Stimulated activated CD4-positive, alpha-beta T cell treated with anti-CD3 and anti-CD28 coated beads, TNF-alpha, amount 100 ng/mL, for 4 hours (primary cell): ENCODE measurements at regions not wholly inside any gene's neighbourhood (a gene's known extent, or its start where the extent isn't known, plus 50 kb on each side); places are given as distances from the start of the nearest gene placed in this dataset.

ENCODE experiments used
- DNase-seq, 3 experiments: peaks; one replicate each; pipeline ENCODE4 v3.0.0-alpha.2; 2020; ENCODE audit warnings: low read depth in 3 of 3

- no peak for DNase-seq
Measured at GRCh38 chr5:54717870-54718269, 200.3 kb downstream of the SNX18 start.

DNA sequence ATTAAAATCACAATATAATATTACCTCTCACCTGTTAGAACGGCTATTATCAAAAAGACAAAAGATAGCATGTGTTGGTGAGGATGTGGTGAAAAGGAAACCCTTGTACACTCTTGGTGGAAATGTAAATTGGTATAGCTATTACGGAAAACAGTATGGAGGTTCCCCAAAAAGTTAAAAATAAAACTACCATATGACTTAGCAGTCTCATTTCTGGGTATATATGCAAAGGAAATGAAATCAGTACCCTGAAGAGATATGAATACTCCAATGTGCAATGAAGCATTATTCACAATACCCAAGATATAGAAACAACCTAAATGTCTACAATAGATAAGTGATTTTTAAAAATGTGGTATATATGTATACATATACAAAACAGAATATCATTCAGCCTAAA, 199.9 kb downstream of the SNX18 start:
- DNase-seq: no peak

DNA sequence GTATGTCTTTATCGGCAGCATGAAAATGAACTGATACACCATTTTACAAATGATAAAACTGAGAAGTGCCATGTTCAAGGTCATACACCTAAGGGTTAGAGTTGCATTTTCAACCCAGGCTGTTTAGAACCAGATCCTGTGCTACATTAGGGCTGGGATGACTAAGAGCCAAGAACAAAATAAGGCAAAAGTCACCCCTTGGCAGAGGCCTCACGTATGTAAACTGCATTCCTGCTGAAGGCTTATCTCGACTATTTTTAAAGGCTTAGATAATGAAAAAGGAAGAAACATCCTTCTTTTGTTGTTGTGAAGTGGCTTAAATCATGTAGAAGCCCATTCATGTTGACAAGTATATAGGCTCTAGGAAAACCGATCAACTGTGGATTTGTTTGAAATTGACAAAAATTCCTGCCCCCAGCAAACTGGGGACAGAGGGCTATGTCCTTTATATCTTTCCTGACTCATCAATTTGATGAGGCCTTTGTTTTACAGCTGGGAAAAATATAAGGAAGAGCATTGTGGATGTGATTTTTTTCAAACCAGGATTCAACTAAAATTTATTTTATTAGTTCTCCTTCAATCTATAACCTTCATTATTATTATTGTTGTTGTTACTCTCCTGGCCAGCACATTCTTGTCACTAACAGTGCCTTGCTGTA, 196.5 kb downstream of the SNX18 start:
- DNase-seq: no peak

- no peak for DNase-seq
Measured at GRCh38 chr5:54709096-54709495, 191.5 kb downstream of the SNX18 start.

DNA sequence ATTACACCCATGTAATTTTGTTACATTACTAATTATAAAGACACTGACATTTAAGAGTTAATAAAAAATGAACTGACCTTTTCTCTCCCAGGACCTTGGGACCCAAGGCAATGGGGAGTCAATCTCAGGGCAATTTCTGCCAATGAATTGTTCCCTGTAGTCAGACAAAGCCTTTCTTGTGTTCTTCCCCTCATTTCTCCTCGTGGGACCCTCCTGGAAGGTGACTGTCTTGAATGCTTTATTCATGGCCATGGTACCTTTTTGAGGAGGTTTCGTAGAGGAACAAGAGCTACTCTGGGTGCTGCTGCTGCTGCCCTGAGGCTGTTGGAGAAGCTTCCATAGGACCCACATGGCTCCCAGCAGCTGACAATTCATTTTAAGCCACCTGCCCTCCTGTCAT, 190.3 kb downstream of the SNX18 start:
- no peak for DNase-seq

DNA sequence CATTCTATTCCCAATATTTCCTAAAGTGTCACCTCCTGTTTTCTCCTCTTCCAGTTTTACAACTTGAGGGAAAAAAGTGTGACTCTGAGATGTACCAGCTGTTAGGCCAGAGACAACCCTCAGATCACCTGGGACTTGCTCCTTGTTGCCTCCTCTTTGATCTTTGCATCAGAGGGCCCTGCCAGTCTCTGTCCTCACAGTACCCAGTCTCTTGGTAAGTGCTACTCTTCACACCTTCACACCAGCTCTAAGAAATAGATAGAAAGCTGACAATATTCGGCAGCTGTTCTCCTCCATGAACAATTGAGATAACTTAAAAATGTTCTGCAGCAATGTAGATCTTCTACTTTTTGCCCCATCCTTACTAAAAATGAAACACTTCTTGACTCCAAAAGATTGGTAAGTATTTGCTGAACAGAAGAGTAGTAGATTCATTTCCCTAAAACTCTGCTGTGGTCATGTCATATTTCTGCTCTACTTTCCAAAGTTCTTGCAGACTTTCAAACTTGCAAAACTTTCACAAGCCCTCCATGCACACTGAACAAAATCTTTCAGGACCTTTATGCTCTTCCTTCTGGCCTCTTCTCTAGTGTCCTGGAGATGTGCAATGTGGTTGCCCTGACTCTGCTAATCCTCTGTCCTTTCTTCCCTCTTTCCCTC, 188.6 kb downstream of the SNX18 start:
- DNase-seq: no peak

DNA sequence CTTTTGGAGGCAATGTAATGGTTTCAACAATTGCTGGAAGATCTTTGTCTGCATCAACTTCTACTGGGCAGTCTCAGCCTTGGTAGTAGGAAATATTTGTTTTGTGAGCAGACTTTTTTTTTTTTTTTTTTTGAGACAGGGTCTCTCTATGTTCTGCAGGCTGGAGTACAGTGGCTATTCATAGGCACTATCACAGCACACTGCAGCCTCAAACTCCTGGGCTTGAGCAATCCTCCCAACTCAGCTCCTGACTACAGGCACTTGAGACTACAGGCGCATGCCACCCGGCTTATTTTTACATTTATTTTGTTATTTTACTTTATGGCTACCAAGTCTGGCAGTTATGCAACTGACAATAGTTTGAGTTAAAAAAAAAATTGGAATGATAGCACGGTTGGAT, 187.3 kb downstream of the SNX18 start:
- DNase-seq: no peak

DNA sequence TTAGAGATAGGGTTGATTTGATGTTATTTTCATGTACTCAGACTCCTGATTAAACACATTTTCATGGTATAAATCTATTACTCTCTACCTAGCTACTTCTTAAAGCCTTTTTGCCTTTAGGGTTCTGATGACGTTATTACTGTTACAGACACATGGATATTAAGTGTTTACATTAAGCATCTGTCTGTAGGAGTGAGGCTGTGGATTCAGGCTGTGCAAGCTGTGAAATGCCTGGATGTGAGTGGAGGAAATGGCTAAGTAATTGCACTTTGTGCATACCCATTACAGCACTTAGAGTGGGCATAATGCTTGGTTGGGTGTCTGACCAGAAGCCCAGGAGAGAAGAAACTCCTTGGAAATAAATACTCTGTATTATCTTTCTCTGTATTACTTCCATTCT, 186.8 kb downstream of the SNX18 start:
- DNase-seq: no peak

GRCh38 chr5:54703565-54704255, 186.2 kb downstream of the SNX18 start:
- DNase-seq: no peak

DNA sequence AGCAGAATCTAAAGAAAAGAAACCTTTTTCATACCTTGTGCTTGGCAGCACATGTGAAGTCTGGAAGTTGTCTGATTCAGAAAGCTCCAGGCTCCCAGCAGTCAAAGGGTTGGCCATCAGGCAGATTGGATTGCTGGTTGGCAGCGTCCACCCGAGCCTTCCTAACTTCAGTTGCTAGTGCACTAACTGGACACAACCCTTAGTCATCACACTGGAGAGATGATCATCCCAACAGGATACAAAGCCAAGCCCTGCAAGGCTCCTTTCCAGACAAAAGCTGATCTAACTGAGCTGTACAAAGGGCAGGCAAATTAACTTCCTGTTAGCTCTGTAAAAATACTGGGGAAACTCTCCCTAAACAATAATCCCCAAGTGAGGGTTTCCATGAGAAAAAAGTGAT, 185.6 kb downstream of the SNX18 start:
- no peak for DNase-seq

- DNase-seq: no peak
Measured at GRCh38 chr5:54702470-54702869, 184.9 kb downstream of the SNX18 start.

- DNase-seq: no peak
Measured at GRCh38 chr5:54700986-54701578, 183.5 kb downstream of the SNX18 start.

GRCh38 chr5:54696931-54697330, 179.4 kb downstream of the SNX18 start:
- DNase-seq: no peak

DNA sequence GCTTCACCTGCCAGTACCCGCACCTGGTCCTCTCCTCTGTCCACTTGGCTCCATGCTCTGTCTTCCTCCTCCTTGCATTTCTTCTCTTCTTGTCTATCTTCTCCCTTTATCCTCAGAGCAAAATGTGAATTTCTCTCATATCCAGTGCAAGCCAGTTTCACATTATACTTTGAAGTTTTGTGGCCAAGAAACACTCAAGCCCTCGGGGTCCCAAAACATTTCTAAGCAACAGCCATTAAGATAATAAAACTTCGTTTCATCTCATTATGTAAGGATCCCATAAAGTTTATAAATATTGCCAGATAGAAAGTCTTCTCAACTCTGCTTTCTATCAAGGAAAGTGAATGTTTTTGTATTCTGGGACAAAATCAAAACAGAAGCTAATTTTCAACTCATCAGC, 178.8 kb downstream of the SNX18 start:
- DNase-seq: no peak

GRCh38 chr5:54695198-54695966, 177.8 kb downstream of the SNX18 start:
- DNase-seq: no peak

DNA sequence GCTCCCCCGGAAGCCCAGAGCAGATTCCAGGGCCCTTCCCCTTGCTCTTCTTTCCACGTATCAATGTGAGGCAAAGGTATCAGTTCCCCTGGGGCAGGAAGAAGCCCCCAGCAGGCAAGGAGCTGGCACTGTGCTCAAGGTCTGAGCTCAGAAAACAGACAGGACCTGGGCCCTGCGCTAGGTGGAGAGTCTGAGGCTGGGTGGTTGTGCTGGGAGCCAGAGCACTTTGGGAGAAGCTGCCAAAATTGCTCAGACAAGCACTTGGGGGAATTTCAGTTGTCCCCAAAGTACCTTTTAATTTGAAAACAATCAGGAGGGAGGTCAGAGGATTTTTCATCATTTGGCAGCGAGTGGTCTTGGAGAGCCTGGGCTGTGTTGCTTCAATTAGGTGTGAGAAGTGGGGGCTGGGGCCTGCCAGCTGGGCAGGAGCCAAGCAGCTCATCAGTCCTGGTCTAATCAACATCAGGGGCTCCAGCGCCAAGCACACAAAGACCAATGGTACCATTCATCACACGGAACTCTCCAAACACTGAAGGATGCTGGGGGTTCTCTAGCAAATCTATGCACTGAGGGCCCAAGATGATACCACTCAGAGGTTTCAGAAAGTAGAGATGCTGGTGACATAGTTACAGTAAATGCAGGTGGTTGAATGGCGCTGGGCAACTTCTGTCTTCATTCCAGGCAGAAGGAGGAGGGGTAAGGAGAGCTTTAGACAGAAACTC, 176.5 kb downstream of the SNX18 start:
- DNase-seq: no peak

DNA sequence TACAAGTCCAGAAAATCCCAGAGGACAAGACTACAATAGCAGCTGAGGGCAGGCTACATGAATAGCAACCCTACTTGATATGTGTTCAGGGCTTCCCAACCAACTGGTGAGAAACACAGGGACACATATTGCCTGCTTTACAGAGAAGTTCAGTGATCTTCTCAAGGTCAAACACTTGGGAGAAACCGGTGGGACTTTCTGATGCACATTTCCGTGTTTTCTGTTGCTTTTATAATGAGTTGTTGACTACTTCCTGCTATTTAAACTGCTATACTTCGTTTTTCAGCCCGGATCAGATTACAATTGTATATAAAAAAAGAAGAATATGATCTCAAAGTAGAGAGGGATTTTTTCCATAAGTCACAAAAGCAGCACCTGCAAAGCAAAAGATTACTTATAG, 175.1 kb downstream of the SNX18 start:
- DNase-seq: no peak

GRCh38 chr5:54691656-54692055, 174.1 kb downstream of the SNX18 start:
- no peak for DNase-seq

GRCh38 chr5:54689411-54690251, 172.1 kb downstream of the SNX18 start:
- no peak for DNase-seq

DNA sequence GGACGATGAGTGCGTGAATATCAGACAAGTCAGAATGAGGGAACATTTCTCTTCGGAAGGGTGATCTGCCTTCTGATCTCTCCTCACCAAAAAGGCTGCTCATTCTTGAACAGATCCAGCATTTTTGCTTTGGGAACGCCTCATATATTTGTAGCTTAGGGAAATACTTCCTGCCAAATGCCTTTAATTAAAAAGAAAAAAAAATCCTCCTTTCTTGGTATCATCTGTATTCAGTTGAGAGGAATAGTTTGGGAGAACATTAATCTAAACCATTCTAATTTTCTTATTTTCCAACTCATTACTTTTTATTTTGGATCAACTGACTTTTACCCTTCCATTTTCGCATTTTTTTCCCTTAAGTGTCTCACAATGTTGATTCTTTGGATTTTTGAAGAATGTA, 163.4 kb downstream of the SNX18 start:
- no peak for DNase-seq
